ENCODE measurements at regions not wholly inside any gene's neighbourhood (a gene's known extent, or its start where the extent isn't known, plus 50 kb on each side); places are given as distances from the start of the nearest gene placed in this dataset.

DNA sequence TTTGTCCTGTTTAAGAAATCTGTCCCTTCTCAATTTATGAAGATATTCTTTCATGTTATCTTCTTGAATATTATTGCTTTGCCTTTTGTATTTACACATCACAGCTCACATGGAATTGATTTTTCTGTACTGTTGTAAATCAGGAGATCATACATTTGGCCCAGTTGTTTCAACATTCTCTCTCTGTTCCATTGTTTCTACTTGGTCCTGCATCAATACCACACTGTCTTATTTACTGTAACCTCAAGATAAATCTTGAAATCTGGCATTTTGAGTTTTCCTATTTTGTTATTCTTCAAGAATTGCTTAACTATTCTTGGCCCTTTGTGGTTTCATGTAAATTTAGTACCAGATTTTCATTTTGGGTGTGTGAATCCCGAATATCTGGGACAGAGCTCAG is 121.7 kb upstream of the CCN2 start:
- TF ChIP-seq ZNF235 (CRISPR knock-in tag; IDR thresholded peaks at IDR 0.05; ENCODE audit: borderline replicate concordance): no peak
- TF ChIP-seq AGO1 (IDR thresholded peaks at IDR 0.05; ENCODE audit: low read depth, low read length, poor library complexity, severe bottlenecking): no peak
- TF ChIP-seq THAP9 (CRISPR knock-in tag; IDR thresholded peaks at IDR 0.05; ENCODE audit: borderline replicate concordance): no peak
- TF ChIP-seq MAFF (IDR thresholded peaks at IDR 0.05; ENCODE audit: low read depth, low read length): no peak
- H3K36me3 ChIP-seq (replicated peaks in 1 of 2; ENCODE audit: control insufficient read depth in 1 of 2, insufficient read depth in 2 of 2, low read length in 2 of 2): no peaks in the 10 kb centered on the region
- ATAC-seq (no peak), DNase-seq (ENCODE audit: low spot score) (no peak), FAIRE-seq (no peak)
- no peaks in the 10 kb centered on the region for H3K27me3 ChIP-seq (ENCODE audit: control insufficient read depth in 1 of 2, insufficient read depth in 2 of 2, low read length in 2 of 2)
- no peak overlapping the region for H2AFZ ChIP-seq (ENCODE audit: low read length)
- intact Hi-C loops (cut with micrococcal nuclease; ENCODE audit: unreplicated experiment) (no loop called here), in situ Hi-C loops (cut with HindIII; ENCODE audit: extremely low pct_ligation_motif_present, low pct_unique_long_range_greater_than_20kb) (no loop called here)
- POLR2A ChIA-PET: no interaction called here
- WGBS (ENCODE audit: low lambda C conversion rate): 8% methylated on average over 1 of the region's 1 CpG
- no peaks in the 10 kb centered on the region for H3K79me2 ChIP-seq (ENCODE audit: insufficient read depth, low read length)
- no peaks in the 10 kb centered on the region for H3K9me3 ChIP-seq (ENCODE audit: low read length)
- CTCF ChIA-PET (ENCODE audit: low intra/inter-chr PET ratio, low total read pairs): no interaction called here
- no peak overlapping the region for H3K4me3 ChIP-seq (replicated peaks in 1 of 3; ENCODE audit: insufficient read depth in 1 of 3, low read depth in 2 of 3, low read length in 3 of 3)
- no peak overlapping the region for H3K4me2 ChIP-seq (ENCODE audit: low read depth, low read length)
- H3K9ac ChIP-seq (ENCODE audit: insufficient read depth, low read depth, low read length): no peak overlapping the region
- H3K27ac ChIP-seq (ENCODE audit: extremely low read length, insufficient read depth, low read length): no peak overlapping the region
- BruUV-seq (replicated peaks): no TSS peak
- no peaks in the 10 kb centered on the region for H3K4me1 ChIP-seq (ENCODE audit: insufficient read depth, low read length)
- no peaks in the 10 kb centered on the region for H4K20me1 ChIP-seq (ENCODE audit: insufficient read depth, low read length)

DNA sequence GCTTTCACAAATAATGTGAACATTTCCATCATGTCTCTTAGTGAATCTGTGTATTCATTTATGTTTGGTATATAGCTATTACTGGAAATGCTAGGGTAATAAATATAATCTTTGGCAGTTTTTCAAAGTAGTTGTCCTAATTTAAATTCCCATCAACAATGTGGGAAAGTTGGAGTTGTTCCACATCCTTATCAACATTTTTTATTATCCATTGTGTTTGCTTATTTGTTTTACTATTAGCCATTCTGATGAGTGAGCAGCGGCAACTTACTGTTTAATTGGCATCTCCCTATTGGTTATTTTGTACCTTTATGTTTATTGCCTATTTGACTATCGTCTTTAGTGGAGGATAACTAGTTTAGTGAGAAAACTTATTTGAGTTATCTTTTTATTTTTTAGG is 121.1 kb upstream of the CCN2 start:
- no peak for FAIRE-seq
- BruUV-seq (replicated peaks): no TSS peak
- Histone ChIP-seq H3K27ac (ENCODE audit: extremely low read length, insufficient read depth, low read length) (no peak overlapping the region), H3K9me3 (ENCODE audit: low read length) (no peaks in the 10 kb centered on the region), H3K27me3 (ENCODE audit: control insufficient read depth in 1 of 2, insufficient read depth in 2 of 2, low read length in 2 of 2) (no peaks in the 10 kb centered on the region), H3K4me1 (ENCODE audit: insufficient read depth, low read length) (no peaks in the 10 kb centered on the region), H2AFZ (ENCODE audit: low read length) (no peak overlapping the region), H3K36me3 (replicated peaks in 1 of 2; ENCODE audit: control insufficient read depth in 1 of 2, insufficient read depth in 2 of 2, low read length in 2 of 2) (no peaks in the 10 kb centered on the region), H3K4me2 (ENCODE audit: low read depth, low read length) (no peak overlapping the region), H3K79me2 (ENCODE audit: insufficient read depth, low read length) (no peaks in the 10 kb centered on the region), H4K20me1 (ENCODE audit: insufficient read depth, low read length) (no peaks in the 10 kb centered on the region), H3K9ac (ENCODE audit: insufficient read depth, low read depth, low read length) (no peak overlapping the region), H3K4me3 (replicated peaks in 1 of 3; ENCODE audit: insufficient read depth in 1 of 3, low read depth in 2 of 3, low read length in 3 of 3) (no peak overlapping the region)
- intact Hi-C loops (cut with micrococcal nuclease; ENCODE audit: unreplicated experiment) (no loop called here), in situ Hi-C loops (cut with HindIII; ENCODE audit: extremely low pct_ligation_motif_present, low pct_unique_long_range_greater_than_20kb) (no loop called here)
- 32% methylated on average over 2 of the region's 2 CpGs for WGBS (ENCODE audit: low lambda C conversion rate)
- ATAC-seq: no peak
- CTCF ChIA-PET (ENCODE audit: low intra/inter-chr PET ratio, low total read pairs): no interaction called here
- no peak for DNase-seq (ENCODE audit: low spot score)
- POLR2A ChIA-PET: no interaction called here
- TF ChIP-seq ARNT (IDR thresholded peaks at IDR 0.05) (no peak), E2F1 (CRISPR knock-in tag; IDR thresholded peaks at IDR 0.05) (no peak), KAT7 (CRISPR knock-in tag; IDR thresholded peaks at IDR 0.05; ENCODE audit: borderline replicate concordance) (no peak), RAD51 (IDR thresholded peaks at IDR 0.05; ENCODE audit: borderline replicate concordance) (no peak), ETS1 (CRISPR knock-in tag; IDR thresholded peaks at IDR 0.05) (no peak), ZBTB10 (CRISPR knock-in tag; IDR thresholded peaks at IDR 0.05; ENCODE audit: borderline replicate concordance) (no peak), BRCA1 (CRISPR knock-in tag; IDR thresholded peaks at IDR 0.05) (no peak), TBX3 (IDR thresholded peaks at IDR 0.05; ENCODE audit: borderline replicate concordance) (no peak)

All from HepG2 (cell line).